WTC11 (cell line): ENCODE measurements at regions not wholly inside any gene's neighbourhood (a gene's known extent, or its start where the extent isn't known, plus 50 kb on each side); places are given as distances from the start of the nearest gene placed in this dataset.

Experiments
- ATF3 ChIP-seq: sonication (generic); formaldehyde crosslinking; conservative IDR thresholded peaks from 2 replicates; pipeline ENCODE4 v1.8.1; 2022; ENCODE audit warnings: mild to moderate bottlenecking, missing genetic modification reagents
- CBFB ChIP-seq: sonication (generic); formaldehyde crosslinking; IDR thresholded peaks from 2 replicates; pipeline ENCODE4 v1.8.1; 2022; ENCODE audit warnings: mild to moderate bottlenecking, low read depth, missing genetic modification reagents
- CTCF ChIP-seq: fragments of 200-600 bp; IDR thresholded peaks from 2 replicates; pipeline ENCODE4 v1.8.0; 2022; ENCODE audit warnings: antibody characterized with exemption
- ETV6 ChIP-seq: sonication (generic); formaldehyde crosslinking; IDR thresholded peaks from 2 replicates; pipeline ENCODE4 v1.8.1; 2022; ENCODE audit warnings: mild to moderate bottlenecking, missing genetic modification reagents
- MYBL2 ChIP-seq: sonication (generic); formaldehyde crosslinking; IDR thresholded peaks from 2 replicates; pipeline ENCODE4 v1.8.1; 2023; ENCODE audit warnings: mild to moderate bottlenecking, moderate library complexity, missing genetic modification reagents
- SOX15 ChIP-seq: fragments of 250-450 bp; sonication (Bioruptor Pico); IDR thresholded peaks from 2 replicates; pipeline ENCODE4 v1.9.0; 2021; ENCODE audit warnings: mild to moderate bottlenecking
- USF2 ChIP-seq: sonication (generic); formaldehyde crosslinking; IDR thresholded peaks from 2 replicates; pipeline ENCODE4 v1.8.1; 2023; ENCODE audit warnings: mild to moderate bottlenecking, missing genetic modification reagents, moderate library complexity
- ZNF232 ChIP-seq: sonication (generic); formaldehyde crosslinking; IDR thresholded peaks from 2 replicates; pipeline ENCODE4 v1.8.0; 2022; ENCODE audit warnings: mild to moderate bottlenecking, missing genetic modification reagents

- TF ChIP-seq ZNF232 = no peak
- no peak for TF ChIP-seq CTCF
- TF ChIP-seq SOX15 (CRISPR knock-in tag) = no peak
- TF ChIP-seq CBFB (CRISPR knock-in tag) = no peak
- no peak for TF ChIP-seq ETV6 (CRISPR knock-in tag)
- TF ChIP-seq MYBL2 (CRISPR knock-in tag) = no peak
- no peak for TF ChIP-seq ATF3 (CRISPR knock-in tag)
- no peak for TF ChIP-seq USF2 (CRISPR knock-in tag)
Observed at GRCh38 chr5:40240111-40240510, 439.6 kb upstream of the PTGER4 start.
